Activated naive CD8-positive, alpha-beta T cell treated with anti-CD3 and anti-CD28 coated beads, Interleukin-2, amount 50 U/mL, for 16 hours (primary cell): ENCODE measurements at regions not wholly inside any gene's neighbourhood (a gene's known extent, or its start where the extent isn't known, plus 50 kb on each side); places are given as distances from the start of the nearest gene placed in this dataset.

Experiments used
- DNase-seq: peaks from one replicate; pipeline ENCODE4 v3.0.0-alpha.2; 2020; ENCODE audit warnings: low read depth, low spot score

DNA sequence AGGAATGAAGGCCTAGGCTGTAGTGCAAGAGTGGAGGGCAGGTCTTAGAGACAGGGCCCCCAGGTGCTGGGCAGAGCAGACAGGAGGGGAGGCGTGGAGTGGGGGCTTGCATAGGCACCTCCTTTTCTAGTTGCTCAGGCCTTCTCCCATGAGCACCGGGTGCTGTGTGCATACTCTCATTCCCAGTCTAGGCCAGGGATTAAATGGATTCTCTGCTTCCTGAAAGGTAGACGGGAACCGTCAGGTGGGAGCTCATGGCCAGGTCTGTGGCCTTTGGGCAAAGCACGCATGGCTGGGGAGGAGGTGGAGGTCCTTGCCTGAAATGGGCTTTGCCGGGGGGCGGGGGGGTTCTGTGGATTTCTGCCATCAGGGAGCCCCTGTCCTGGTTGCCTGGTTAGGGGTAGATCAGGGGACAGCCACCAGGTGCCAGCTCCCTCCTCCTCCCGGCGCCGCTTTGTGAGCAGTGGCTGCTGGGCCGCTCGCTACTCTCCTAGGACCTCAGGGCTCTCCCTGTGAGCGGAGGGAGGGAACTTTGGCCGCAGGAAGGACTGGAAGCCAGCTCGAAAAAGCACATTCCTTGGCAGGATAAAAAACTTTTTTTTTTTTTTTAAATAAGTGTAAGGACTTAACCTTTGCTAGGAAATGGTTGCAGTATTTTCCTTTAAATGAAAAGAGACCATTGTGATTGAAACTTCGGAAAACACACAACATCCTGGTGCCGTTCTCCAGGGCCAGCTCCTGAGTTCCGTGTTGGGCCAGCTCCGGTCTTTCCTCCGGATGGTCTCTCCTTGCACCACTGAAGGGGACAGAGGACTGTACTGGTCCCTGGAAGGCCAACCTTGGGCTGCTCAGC lies 82.8 kb upstream of the HAAO start:
- DNase-seq = no peak

DNA sequence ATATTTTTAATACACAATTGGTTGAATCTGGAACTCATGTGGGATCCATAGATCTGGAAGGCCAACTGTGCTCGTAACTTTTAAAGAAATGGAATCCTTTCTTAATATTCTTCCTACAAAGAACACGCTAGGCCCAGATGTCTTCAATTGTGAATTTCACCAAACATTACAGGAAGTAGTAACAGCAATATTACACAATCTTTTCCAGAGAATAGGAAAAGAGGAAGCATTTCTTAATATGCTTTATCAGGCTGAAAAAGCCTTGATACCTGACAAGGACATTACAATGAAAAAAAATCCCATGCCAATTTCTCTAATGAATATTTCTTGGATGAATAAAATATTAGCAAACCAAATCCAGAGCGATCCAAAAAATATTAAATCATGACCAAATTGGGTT lies 80.3 kb upstream of the HAAO start:
- DNase-seq = no peak

- DNase-seq = no peak
Measured at GRCh38 chr2:42871372-42871771, 79.0 kb upstream of the HAAO start.

- DNase-seq = no peak
Measured at GRCh38 chr2:42868874-42869273, 76.5 kb upstream of the HAAO start.

- DNase-seq = no peak
Measured at GRCh38 chr2:42868096-42868495, 75.7 kb upstream of the HAAO start.

- no peak for DNase-seq
Measured at GRCh38 chr2:42867093-42868065, 75.0 kb upstream of the HAAO start.

DNA sequence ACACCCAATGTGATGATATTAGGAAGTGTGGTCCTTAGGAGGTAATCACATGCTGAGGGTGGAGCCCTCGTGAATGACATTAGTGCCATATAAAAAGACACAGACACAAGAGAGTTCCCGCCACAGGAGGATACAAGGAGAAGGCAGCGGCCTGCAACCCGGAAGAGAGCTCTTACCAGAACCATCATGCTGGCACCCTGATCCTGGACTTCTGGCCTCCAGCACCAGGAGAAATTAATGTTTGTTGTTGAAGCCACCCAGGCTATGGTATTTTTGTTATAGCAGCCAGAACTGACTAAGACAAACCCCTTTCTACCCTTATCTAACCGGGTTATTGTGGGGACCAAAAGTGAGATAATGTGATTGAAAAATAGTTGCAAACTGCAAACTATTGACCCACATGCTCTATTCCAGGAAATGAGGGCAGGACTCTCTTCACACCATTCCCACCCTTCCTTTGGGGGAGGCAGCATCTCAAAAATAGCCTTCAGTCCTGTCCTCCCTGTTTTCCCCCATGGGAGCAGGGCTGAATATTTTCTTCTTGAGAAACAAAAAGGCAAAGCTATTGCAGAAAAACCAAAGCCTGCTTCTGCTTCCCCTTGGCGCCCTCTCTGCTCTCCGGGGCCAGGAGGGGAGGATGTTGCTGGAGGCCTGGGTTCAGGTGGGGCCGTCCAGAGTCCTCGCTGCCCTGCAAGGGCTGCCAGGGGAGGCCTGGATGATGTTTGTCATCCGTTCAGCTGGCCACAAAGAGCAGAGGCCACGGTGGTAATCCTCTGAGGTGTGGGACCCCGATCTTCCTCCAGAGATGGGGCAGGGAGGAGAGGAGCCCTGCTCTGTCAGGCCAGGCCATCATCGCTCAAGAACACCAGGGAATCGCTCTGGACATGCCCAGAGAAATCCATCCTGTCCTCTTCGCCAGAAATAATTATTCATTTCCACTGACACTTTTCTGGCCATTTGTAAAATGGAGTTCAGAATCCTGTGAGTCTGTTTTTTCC lies 73.8 kb upstream of the HAAO start:
- DNase-seq = no peak

GRCh38 chr2:42864641-42865280 lies 72.4 kb upstream of the HAAO start:
- no peak for DNase-seq

- no peak for DNase-seq
Measured at GRCh38 chr2:42864222-42864621, 71.8 kb upstream of the HAAO start.

- DNase-seq = no peak
Measured at GRCh38 chr2:42863751-42864150, 71.4 kb upstream of the HAAO start.

DNA sequence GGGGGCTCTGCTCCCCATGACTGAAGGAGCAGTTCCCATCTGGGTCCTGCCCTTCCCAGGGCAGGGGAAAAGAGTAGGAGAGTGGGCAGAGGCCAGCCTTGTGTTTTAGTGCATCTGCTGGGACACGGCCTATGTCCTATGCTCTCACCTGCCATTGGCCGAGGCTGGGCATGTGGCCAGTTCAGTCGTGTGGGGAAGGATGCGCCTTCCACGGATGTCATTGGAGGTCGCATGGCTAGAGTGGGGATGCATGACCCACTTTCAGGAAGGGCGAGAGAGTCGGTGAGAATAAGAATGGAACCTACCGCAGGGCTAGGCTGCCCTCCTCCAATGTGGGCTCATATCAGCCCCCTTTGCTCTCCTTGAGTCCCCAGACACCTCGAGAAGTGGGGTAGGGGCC lies 70.9 kb upstream of the HAAO start:
- no peak for DNase-seq

GRCh38 chr2:42862669-42863185 lies 70.3 kb upstream of the HAAO start:
- DNase-seq = no peak

- no peak for DNase-seq
Measured at GRCh38 chr2:42861321-42861720, 68.9 kb upstream of the HAAO start.

GRCh38 chr2:42860319-42861094 lies 68.1 kb upstream of the HAAO start:
- no peak for DNase-seq

GRCh38 chr2:42859791-42860190 lies 67.4 kb upstream of the HAAO start:
- DNase-seq = no peak

GRCh38 chr2:42859006-42859552 lies 66.7 kb upstream of the HAAO start:
- DNase-seq = peak; percentile 35

- no peak for DNase-seq
Measured at GRCh38 chr2:42858140-42859005, 66.0 kb upstream of the HAAO start.

DNA sequence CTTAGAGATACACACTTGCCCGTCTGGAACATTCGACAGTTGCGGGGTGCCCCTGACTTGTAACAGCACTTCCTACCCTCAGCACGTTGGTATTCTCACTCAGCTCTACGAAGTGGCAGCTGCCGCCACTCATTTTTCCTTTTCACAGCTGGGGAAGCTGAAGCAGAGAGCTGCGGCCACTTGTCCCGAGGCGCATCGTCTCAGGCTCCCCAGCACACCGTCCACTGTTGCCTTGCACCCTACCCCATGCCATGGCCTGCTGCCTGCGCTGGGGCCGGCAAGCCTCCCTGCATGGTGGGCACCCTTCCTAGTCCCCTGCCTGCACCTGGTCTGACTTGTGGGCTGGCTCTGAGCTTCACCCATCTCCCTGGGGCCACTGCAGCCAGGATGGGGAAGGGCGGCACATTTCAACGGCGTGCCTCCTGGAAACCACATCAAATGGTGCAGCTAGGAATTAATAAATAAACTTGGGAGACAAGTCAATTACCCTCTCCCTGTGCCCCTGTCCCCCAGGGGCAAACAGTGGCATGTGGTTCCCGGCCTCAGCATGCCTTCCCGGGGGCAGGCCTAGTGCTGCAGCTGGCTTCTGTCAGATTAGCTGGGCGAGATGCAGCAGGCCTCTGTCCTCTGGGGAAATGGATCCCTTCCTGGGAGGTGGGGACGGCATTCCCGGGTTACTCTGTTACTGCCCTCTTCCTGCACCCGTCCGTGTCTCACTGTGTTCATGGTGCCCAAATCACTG lies 64.7 kb upstream of the HAAO start:
- DNase-seq = no peak
